Stimulated activated CD4-positive, alpha-beta T cell treated with anti-CD3 and anti-CD28 coated beads, Interleukin-2, amount 100 ng/mL, for 24 hours (primary cell): ENCODE measurements at regions not wholly inside any gene's neighbourhood (a gene's known extent, or its start where the extent isn't known, plus 50 kb on each side); places are given as distances from the start of the nearest gene placed in this dataset.
"Not testable (repeated sequence)": the region's sequence is repeated elsewhere in the genome, so short reads cannot be mapped to it uniquely, and the experiment has no call there.

ENCODE experiments used
- DNase-seq, 2 donors: peaks; one replicate each; pipeline ENCODE4 v3.0.0-alpha.2; 2020

DNA sequence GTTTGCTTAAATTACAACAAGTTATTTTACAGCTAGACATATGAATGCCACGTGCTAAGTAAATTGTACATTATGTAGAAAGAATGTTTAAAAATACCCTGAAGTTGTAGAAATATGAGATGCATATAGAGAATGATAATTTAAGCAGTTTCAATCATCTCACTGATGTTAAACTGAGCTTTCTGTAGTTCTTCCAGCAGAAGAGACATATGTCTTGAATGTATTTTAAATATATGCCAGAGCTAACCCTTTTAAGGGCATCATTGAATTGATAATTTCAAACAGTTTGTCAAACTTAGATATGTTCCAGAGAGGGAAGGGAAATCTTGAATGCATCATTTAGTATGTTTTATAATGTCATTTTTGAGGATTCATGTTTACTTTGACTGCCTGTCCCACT, 255.2 kb downstream of the MDFIC start:
- no peak for DNase-seq

DNA sequence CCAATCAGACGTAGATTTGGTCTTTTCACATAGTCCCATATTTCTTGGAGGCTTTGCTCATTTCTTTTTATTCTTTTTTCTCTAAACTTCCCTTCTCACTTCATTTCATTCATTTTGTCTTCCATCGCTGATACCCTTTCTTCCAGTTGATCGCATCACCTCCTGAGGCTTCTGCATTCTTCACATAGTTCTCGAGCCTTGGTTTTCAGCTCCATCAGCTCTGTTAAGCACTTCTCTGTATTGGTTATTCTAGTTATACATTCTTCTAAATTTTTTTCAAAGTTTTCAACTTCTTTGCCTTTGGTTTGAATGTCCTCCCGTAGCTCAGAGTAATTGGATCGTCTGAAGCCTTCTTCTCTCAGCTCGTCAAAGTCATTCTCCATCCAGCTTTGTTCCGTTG, 250.5 kb downstream of the MDFIC start:
- DNase-seq, result not testable (repeated sequence)

DNA sequence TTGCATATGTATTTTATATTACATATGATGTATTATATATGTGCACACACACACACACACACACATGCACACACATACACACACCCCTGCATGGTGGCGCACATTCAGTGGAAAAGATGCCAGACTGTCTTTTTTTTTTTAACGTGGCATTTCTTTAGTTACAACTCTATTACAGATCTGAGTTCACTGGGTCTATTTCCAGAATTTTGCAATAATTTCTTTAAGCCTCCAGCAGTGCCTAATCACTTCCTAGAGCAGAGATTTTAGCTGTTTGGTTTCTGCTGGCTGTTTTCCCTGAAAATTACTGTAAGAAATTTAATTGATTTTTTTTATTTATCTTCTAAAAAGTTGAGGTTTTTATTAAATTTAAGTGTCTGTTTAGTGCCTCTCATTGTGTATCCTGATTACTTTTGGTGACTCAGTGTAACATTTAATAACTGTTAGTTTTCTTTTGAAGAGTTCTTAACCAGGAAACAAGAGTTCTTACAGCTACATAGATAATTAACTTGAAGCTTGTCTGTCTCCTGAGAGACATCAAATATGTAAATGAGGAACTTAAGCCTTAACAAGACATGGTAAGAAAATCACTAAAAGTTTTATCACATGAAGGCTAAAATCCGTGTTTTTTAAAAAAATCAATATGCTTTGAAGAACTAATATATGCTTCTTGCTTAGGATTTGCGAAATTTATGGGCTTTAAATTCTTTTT, 232.0 kb downstream of the MDFIC start:
- DNase-seq, result no peak

DNA sequence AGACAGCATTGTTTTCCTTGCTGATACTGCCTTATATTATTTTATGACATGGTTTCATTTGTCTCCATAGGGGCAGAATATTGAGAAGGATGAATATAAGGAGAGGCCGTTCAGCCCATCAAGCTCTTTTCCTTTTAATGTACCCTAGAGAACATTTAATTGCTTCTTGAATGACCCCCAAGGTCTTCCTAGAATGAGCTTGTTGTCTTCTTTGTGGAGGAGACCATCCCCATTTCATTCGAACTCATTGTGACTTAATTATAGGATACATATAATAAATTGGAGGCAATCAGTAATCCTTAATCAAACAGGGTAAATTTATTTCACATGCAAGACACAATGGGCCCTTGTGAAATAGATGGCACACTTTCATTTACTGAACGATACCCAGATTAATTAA, 231.3 kb downstream of the MDFIC start:
- DNase-seq, result no peak

- DNase-seq, result no peak
Observed at GRCh38 chr7:115146148-115146547, 224.3 kb downstream of the MDFIC start.

GRCh38 chr7:115145512-115145911, 223.6 kb downstream of the MDFIC start:
- DNase-seq, result no peak

DNA sequence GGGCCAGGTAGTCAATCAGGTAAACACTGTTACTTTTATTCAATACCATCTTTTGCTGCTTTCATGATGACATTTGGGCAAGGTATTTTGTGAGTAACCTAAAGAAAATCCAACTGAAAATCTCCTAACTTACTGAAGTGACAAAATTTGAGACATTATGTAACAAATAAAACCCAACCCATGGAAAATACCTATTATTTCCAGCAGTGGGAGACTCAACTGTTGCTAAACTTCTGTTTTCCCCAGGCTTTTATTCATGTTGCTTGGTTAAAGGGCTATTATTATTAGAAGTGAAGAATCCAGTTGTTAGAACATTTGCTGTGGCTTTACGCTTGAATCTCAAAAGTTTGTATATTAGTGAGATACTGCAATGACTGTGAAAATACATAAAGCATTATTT, 215.9 kb downstream of the MDFIC start:
- no peak for DNase-seq

GRCh38 chr7:115136796-115137443, 215.0 kb downstream of the MDFIC start:
- DNase-seq, result no peak

DNA sequence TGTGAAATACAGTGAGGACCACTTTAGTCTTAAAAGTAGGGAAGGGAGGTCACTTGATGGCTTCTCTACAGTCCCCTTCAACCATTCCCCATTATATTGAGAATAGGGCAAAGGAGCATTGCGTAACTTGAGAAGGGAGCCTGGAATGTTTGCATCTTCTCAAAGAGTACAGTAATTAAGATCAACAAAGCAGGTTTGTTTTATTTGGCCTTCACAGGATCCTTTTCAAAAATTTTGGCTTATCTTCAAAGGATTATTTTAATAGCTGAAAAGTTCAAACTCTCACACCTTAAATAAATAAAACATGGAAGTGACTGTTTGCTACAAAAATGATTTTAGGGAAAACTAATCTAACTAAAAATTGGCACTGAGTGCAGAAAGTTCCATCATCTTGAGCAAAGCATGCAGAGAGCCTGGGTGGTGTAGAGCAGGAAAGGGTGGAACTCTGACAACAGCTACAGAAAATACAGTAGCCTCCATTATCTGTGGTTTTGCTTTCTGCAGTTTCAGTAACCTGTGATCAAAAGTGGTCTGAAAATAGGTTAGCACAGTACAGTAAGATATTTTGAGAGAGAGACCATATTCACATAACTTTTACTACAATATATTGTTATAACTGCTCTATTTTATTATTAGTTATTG, 214.0 kb downstream of the MDFIC start:
- DNase-seq, result no peak

DNA sequence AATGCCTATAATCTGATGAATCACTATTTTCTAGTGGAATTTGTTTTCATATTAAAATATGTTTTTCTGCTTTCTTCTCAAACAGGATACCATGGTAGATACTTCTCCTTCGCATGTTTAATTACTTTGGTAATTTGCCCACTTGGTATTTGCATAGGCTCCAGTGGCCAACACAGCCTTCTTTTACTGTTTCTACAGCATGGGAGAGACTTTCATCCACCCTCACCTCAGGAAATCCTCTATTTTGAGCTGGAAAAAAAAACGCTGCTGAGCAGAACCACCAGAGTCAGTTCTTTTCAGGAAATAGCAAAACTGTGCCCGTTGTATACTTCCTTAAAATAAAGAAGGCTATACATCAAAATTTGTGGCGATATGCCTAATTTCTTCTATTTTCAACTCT, 213.3 kb downstream of the MDFIC start:
- DNase-seq, result no peak

DNA sequence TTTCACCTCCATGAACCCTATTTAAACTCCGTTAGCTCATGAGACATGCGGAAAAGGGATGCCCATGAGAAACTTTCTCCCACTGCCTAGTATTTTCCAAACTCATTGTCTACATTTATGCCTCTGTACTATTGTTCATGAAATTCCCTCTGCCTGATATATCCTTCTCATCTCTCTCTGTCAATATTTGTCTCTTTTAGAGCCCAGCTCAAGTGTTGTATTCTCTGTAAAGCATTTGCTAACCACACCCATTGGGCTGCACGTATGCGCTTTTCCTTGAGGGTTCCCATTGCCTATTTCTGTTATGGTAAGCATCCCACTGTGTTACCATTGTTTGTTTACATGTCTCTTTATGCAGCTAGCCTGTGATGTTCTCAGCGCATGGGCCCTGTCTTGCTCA, 211.4 kb downstream of the MDFIC start:
- DNase-seq, result no peak

DNA sequence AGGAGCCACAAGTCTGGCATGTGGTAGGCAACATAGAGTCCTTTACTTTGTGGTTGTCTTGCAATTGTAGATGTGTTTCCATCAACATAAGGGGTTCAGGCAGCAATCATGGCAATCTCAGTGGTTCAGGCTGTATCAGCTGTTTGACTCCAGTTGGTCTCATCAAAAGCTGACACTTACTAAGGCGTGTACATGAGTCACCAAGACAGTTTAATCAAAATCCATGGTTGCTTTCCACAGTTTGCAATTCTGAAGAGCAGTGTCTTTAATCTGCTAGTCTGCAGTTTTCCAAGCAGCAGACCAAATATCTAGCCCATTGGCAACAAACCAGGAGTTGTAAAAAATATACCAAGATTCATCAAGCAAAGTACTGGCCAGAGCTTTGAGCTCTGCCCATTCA, 210.2 kb downstream of the MDFIC start:
- no peak for DNase-seq

DNA sequence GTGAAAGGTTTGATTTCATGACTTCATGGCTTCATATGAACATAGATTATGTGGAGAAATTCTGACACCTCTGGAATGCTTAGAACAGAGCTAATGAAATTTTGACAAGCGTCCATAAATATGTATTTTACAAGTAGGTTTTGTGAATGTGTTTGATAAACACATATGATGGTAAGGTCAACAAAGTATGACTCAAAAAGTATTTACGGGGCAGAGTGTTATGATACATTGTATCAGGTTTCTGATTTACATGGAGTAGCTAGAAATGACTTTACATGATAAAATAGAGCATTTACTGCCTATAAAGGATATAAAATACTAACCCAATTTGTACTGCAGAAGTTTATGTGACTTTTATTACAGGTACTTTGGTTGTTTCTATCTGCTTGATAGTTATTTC, 206.3 kb downstream of the MDFIC start:
- DNase-seq, result no peak

DNA sequence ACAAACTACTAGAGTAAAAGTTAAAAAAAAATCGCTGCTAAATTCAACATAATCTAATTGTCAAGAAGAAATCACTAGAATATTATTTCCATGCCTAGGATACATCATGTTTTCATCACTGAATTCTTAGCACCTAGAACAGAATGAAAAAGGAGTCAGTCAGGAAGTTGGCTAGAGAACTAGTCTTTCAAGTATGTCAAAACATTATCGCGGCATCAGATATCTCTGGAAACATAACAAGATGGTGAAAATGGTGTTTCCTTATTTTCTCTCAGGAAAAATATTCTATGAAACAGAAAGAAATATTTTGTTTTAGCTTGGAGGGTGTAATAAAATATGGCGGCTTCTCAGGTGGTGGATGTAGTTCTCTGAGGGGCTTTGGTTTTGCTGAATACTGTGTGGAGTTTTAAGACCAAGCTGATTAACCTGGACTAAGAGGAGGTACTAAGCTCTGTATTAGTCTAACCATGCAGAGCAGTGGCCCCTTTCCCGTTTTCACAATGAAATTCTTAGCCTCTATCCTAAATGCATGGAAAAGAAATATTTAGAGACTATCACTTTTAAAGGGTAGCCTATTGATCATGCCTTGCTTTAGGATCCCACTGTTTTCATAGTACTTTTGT, 205.6 kb downstream of the MDFIC start:
- no peak for DNase-seq

GRCh38 chr7:115125750-115126149, 203.9 kb downstream of the MDFIC start:
- DNase-seq, result no peak

DNA sequence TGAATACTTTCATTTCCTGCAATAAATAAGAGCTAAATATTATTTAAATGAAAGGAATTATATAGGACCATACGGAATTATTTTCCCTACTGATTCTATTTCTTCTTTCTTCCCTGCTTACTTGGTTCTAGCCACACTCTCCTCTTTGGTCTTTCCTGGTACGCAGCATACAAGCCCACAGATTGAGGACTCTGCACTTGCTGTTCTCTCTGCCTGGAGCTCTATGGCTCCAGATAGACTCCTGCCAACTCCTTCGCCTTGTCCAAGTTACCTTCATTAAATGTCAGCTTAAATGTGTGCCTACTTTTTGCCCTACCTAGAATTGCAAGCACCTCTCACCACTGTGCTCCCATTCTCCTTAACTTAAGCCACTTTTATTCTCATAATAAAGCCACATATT, 203.4 kb downstream of the MDFIC start:
- DNase-seq, result no peak

- no peak for DNase-seq
Observed at GRCh38 chr7:115124409-115124939, 202.6 kb downstream of the MDFIC start.

- DNase-seq, result no peak
Observed at GRCh38 chr7:115123441-115123840, 201.5 kb downstream of the MDFIC start.

DNA sequence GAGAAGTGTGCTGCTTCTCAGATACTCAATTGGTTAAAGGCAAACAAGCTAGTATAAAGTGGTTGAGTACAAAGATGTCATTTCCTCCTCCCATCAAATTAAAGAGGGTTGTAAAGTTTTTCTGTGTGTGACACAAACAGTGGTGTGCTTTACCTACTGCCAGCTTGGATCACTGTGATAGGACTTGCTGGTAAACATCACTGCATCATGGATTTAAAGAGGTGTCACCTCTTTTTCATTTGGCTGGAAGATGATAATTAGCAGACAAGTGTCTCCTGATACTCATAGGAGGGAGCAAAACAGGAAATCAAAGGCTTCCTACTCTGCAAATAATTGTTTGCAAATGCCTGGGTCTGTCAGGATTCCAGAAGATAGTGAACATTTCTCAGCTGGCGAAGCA, 200.5 kb downstream of the MDFIC start:
- DNase-seq, result no peak

GRCh38 chr7:115117748-115118147, 195.9 kb downstream of the MDFIC start:
- no peak for DNase-seq

DNA sequence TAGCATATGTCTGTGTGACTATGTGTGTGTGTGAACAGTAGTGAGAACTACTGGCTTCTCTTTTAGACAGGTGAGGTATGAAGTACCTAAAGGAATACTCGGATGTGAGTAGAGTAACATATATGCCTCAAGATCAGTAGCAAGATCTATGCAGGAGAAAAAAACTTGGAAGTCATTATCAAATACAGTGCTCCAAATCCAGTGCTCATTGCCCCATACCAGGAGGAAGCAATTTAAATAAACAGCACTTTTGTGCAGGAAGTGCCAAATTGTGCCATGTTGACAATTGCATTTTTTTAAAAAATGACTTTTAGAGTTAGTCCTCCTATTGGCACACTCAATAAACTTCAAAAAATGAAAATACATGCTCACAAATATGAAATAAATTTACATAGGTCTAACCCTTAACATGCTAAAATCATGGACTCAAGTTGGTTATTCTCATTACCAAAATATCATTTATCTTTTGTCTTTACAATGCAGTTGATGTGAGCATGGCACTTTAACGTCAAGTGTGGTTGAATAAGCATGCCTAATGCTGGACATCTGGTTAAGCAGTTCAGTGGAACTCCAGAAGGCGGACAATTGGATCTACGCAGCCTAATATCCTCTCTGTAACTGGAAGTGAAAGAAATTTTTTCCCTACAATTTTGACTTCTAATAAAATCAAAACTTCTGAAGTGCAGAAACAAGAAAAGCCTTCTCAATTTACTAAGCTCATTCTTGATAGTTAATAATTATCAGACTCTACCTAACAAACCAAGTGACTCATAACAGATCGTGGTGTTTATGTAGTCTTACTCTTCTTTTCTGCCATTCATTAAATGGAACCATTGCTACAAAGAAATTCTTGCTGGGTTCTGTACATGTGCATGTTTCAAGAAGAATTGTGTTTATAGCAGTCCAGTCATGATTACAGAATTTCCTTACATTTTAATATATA, 195.2 kb downstream of the MDFIC start:
- DNase-seq, result no peak

GRCh38 chr7:115113776-115114175, 191.9 kb downstream of the MDFIC start:
- DNase-seq, result no peak

DNA sequence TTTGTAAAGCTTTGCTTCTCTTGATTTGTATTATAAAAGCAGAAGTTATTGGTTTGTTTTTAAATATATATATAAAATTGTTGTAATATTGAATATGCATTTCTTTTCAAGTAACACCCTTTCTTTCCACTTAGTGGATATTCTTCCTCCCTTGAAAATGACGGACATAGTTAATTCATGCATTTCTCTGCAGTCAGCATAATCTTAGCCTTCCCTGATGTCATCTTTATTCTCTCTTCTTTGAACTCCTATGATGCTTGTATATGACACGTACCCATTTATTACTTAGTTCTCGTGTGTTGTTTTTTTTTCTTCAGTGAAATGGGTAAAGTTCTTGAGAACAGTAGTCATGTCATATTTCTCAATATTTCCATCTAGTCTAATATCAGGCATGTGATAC, 191.2 kb downstream of the MDFIC start:
- no peak for DNase-seq
